22Rv1 (cell line): ENCODE measurements at regions not wholly inside any gene's neighbourhood (a gene's known extent, or its start where the extent isn't known, plus 50 kb on each side); places are given as distances from the start of the nearest gene placed in this dataset.

Source experiments
- CTCF ChIP-seq: fragments of 450-650 bp; IDR thresholded peaks from 2 replicates; pipeline ENCODE4 v1.5.1; 2017; ENCODE audit warnings: mild to moderate bottlenecking
- ZFX ChIP-seq: fragments of 450-650 bp; IDR thresholded peaks from 2 replicates; pipeline ENCODE4 v1.6.1; 2017; ENCODE audit warnings: antibody characterized with exemption, borderline replicate concordance

DNA sequence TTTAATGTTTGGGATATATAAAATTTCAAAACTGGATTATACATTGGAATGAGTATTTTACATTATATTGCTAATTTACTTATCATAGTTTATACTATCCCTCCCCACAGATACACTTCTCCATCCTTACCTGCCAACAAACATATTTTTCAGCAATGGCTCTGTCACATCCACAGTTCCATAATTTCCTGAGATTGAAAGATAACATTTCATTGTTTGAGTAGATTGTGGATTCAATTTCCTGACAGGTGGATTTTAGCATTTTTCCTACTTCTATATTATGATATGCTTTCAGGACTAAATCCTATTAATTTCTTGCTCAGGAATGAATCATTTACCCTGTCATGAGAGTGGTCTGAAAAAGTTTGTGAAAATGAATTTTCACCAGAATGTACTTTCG is 115.3 kb upstream of the KLHL4 start:
- TF ChIP-seq CTCF (no peak), ZFX (no peak)
